ENCODE measurements at regions not wholly inside any gene's neighbourhood (a gene's known extent, or its start where the extent isn't known, plus 50 kb on each side); places are given as distances from the start of the nearest gene placed in this dataset.

DNA sequence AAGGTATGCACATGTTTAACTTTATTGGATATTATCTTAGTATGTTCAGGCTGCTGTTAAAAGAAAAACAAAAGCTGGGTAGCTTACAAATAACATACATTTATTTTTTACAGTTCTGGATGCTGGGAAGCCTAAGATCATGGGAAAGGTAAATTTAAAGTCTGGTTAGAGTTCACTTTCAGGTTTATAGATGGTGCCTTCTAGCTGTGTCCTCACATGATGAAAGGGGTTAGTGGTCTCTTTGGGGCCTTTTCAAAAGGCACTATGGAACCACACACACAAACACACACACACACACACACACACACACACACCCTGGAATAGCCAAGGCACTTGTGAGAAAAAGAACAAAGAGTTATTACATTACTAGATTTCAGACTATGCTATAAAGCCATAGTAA lies 805.8 kb upstream of the GJE1 start:
- no peaks in the 10 kb centered on the region for H3K27me3 ChIP-seq (ENCODE audit: low read length)
- H3K4me1 ChIP-seq (ENCODE audit: low read length): no peaks in the 10 kb centered on the region
- H3K9me3 ChIP-seq (ENCODE audit: low read length): no peaks in the 10 kb centered on the region
- no peaks in the 10 kb centered on the region for H4K20me1 ChIP-seq (ENCODE audit: insufficient read depth, low read depth, low read length)
- no peak overlapping the region for H3K9ac ChIP-seq (ENCODE audit: low read length)
- no peaks in the 10 kb centered on the region for H3K9me2 ChIP-seq (replicated peaks; ENCODE audit: insufficient read depth, low read length)
- H2AFZ ChIP-seq (ENCODE audit: low read length): no peak overlapping the region
- H3K36me3 ChIP-seq (ENCODE audit: insufficient read depth, low read length): no peaks in the 10 kb centered on the region
- no peak for DNase-seq
- no peak overlapping the region for H3K4me3 ChIP-seq (ENCODE audit: low read length)
- H3K79me2 ChIP-seq (ENCODE audit: low read length): no peaks in the 10 kb centered on the region
- no peak overlapping the region for H3K27ac ChIP-seq (ENCODE audit: low read length)
- H3K4me2 ChIP-seq (ENCODE audit: low read depth, low read length, poor library complexity, severe bottlenecking): peak overlapping the region; percentile 15

- no peaks in the 10 kb centered on the region for H3K36me3 ChIP-seq (ENCODE audit: insufficient read depth, low read length)
- H2AFZ ChIP-seq (ENCODE audit: low read length): no peak overlapping the region; the same call in 1 of the 2 replicates
- H3K9me3 ChIP-seq (ENCODE audit: low read length): no peaks in the 10 kb centered on the region
- H3K4me2 ChIP-seq (ENCODE audit: low read depth, low read length, poor library complexity, severe bottlenecking): peak overlapping the region; percentile 15
- H3K4me3 ChIP-seq (ENCODE audit: low read length): no peak overlapping the region
- no peaks in the 10 kb centered on the region for H4K20me1 ChIP-seq (ENCODE audit: insufficient read depth, low read depth, low read length)
- H3K27ac ChIP-seq (ENCODE audit: low read length): no peak overlapping the region
- no peaks in the 10 kb centered on the region for H3K79me2 ChIP-seq (ENCODE audit: low read length)
- no peak for DNase-seq
- H3K9ac ChIP-seq (ENCODE audit: low read length): no peak overlapping the region
- H3K9me2 ChIP-seq (replicated peaks; ENCODE audit: insufficient read depth, low read length): no peaks in the 10 kb centered on the region
- H3K4me1 ChIP-seq (ENCODE audit: low read length): no peaks in the 10 kb centered on the region
- no peaks in the 10 kb centered on the region for H3K27me3 ChIP-seq (ENCODE audit: low read length)
Measured at GRCh38 chr6:141326426-141326825, 806.3 kb upstream of the GJE1 start.

DNA sequence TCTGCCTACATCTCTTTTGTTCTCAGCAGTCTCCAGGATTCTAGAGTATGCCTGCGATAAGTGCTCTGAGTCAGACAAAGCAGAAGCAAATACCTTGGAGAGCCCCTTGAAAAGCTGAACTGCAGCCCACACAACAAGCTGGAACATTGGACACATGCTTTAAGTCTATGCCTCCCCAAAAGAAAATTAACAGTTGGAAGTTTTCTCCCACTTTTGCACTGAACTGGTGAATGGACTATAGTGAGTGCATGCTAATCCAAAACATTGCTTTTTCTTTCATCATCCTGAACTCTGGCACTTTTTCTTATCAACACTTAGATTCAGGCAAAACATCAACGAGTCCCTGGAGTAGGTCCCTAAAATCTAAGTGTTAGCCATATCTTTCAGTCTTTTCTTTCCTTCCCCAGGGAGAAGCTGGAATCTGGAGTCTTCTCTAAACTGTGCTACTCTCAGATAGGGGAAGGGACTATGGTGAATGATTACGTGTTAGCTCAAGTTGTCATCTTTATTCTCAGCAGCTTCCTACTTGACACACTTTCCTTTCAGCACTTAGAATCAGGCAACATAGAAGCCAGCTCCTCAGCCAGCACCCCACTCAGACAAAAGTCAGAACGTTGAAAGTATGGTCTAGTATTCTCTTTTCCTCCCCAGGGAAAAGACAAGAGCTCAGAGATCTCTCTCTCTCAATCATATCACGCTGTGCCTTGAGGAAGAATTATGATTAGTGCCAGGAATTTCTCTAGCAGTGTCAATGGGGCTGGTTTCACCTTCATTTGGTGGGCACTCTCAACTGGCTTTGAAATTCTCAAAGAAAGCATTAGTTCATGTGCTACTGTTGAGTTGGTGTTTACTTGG lies 811.0 kb upstream of the GJE1 start:
- Histone ChIP-seq H3K27ac (ENCODE audit: low read length) (no peak overlapping the region), H3K9me2 (replicated peaks; ENCODE audit: insufficient read depth, low read length) (no peaks in the 10 kb centered on the region), H3K4me1 (ENCODE audit: low read length) (no peaks in the 10 kb centered on the region), H3K9me3 (ENCODE audit: low read length) (no peaks in the 10 kb centered on the region), H3K9ac (ENCODE audit: low read length) (no peak overlapping the region), H2AFZ (ENCODE audit: low read length) (no peak overlapping the region), H3K27me3 (ENCODE audit: low read length) (no peaks in the 10 kb centered on the region), H3K79me2 (ENCODE audit: low read length) (no peaks in the 10 kb centered on the region), H3K4me3 (ENCODE audit: low read length) (no peak overlapping the region), H3K4me2 (ENCODE audit: low read depth, low read length, poor library complexity, severe bottlenecking) (no peak overlapping the region), H4K20me1 (ENCODE audit: insufficient read depth, low read depth, low read length) (no peaks in the 10 kb centered on the region), H3K36me3 (ENCODE audit: insufficient read depth, low read length) (no peaks in the 10 kb centered on the region)
- no peak for DNase-seq

DNA sequence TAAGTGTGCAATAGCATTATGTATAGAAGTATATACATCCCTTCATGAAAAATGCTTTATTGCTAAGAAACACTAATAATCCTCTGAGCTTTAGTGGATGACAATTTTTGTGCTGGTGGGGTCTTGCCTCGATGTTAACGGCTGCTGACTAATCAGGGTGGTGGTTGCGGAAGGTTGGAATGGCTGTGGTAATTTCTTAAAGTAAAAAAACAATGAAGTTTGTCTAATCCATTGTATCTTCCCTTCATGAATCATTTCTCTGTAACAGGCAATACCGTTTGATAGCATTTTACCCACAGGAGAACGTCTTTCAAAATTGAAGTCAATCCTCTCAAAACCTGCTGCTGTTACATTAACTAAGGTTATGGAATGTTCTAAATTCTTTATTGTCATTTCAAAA lies 816.5 kb upstream of the GJE1 start:
- no peak overlapping the region for H3K27ac ChIP-seq (ENCODE audit: low read length)

DNA sequence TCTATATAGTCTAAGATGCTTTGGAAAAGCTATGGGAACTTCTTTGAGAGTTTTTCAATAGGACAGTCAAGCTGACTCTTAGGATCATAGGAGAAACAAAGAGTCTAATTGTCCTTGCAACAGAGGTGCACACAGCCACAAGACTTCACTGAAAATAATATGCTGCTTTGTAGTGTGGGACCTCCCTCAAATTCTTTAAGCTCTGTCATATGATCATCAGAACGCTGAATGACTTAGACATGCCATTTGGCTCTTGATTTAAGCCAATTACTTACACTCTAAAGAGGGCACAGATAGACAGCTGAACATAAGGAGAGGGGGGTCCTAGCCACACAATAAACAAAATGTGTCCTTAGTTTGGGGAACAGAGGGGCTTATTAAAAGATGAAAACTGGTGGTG lies 818.7 kb upstream of the GJE1 start:
- Histone ChIP-seq H3K27me3 (ENCODE audit: low read length) (no peaks in the 10 kb centered on the region), H4K20me1 (ENCODE audit: insufficient read depth, low read depth, low read length) (no peaks in the 10 kb centered on the region), H3K36me3 (ENCODE audit: insufficient read depth, low read length) (no peaks in the 10 kb centered on the region), H3K9ac (ENCODE audit: low read length) (no peak overlapping the region), H2AFZ (ENCODE audit: low read length) (no peak overlapping the region), H3K27ac (ENCODE audit: low read length) (no peak overlapping the region), H3K4me1 (ENCODE audit: low read length) (no peaks in the 10 kb centered on the region), H3K4me3 (ENCODE audit: low read length) (no peak overlapping the region), H3K79me2 (ENCODE audit: low read length) (no peaks in the 10 kb centered on the region), H3K4me2 (ENCODE audit: low read depth, low read length, poor library complexity, severe bottlenecking) (no peak overlapping the region), H3K9me3 (ENCODE audit: low read length) (no peaks in the 10 kb centered on the region), H3K9me2 (replicated peaks; ENCODE audit: insufficient read depth, low read length) (no peaks in the 10 kb centered on the region)
- no peak for DNase-seq

More for the DNA sequence above, 816.5 kb upstream of the GJE1 start:
- no peak overlapping the region for H3K4me2 ChIP-seq (ENCODE audit: low read depth, low read length, poor library complexity, severe bottlenecking)
- H4K20me1 ChIP-seq (ENCODE audit: insufficient read depth, low read depth, low read length): no peaks in the 10 kb centered on the region
- no peaks in the 10 kb centered on the region for H3K27me3 ChIP-seq (ENCODE audit: low read length)
- no peaks in the 10 kb centered on the region for H3K9me2 ChIP-seq (replicated peaks; ENCODE audit: insufficient read depth, low read length)
- no peaks in the 10 kb centered on the region for H3K9me3 ChIP-seq (ENCODE audit: low read length)
- DNase-seq: no peak
- no peaks in the 10 kb centered on the region for H3K36me3 ChIP-seq (ENCODE audit: insufficient read depth, low read length)
- no peaks in the 10 kb centered on the region for H3K79me2 ChIP-seq (ENCODE audit: low read length)
- no peak overlapping the region for H2AFZ ChIP-seq (ENCODE audit: low read length)
- H3K9ac ChIP-seq (ENCODE audit: low read length): no peak overlapping the region
- no peak overlapping the region for H3K4me3 ChIP-seq (ENCODE audit: low read length)
- H3K4me1 ChIP-seq (ENCODE audit: low read length): no peaks in the 10 kb centered on the region

GRCh38 chr6:141309295-141309694 lies 823.4 kb upstream of the GJE1 start:
- H3K27me3 ChIP-seq (ENCODE audit: low read length): no peaks in the 10 kb centered on the region
- no peaks in the 10 kb centered on the region for H3K9me2 ChIP-seq (replicated peaks; ENCODE audit: insufficient read depth, low read length)
- H3K36me3 ChIP-seq (ENCODE audit: insufficient read depth, low read length): no peaks in the 10 kb centered on the region
- no peaks in the 10 kb centered on the region for H4K20me1 ChIP-seq (ENCODE audit: insufficient read depth, low read depth, low read length)
- H3K79me2 ChIP-seq (ENCODE audit: low read length): no peaks in the 10 kb centered on the region
- no peak for DNase-seq
- no peak overlapping the region for H2AFZ ChIP-seq (ENCODE audit: low read length)
- no peak overlapping the region for H3K4me2 ChIP-seq (ENCODE audit: low read depth, low read length, poor library complexity, severe bottlenecking)
- H3K9me3 ChIP-seq (ENCODE audit: low read length): no peaks in the 10 kb centered on the region
- no peaks in the 10 kb centered on the region for H3K4me1 ChIP-seq (ENCODE audit: low read length)
- H3K9ac ChIP-seq (ENCODE audit: low read length): no peak overlapping the region
- H3K4me3 ChIP-seq (ENCODE audit: low read length): no peak overlapping the region
- no peak overlapping the region for H3K27ac ChIP-seq (ENCODE audit: low read length)

DNA sequence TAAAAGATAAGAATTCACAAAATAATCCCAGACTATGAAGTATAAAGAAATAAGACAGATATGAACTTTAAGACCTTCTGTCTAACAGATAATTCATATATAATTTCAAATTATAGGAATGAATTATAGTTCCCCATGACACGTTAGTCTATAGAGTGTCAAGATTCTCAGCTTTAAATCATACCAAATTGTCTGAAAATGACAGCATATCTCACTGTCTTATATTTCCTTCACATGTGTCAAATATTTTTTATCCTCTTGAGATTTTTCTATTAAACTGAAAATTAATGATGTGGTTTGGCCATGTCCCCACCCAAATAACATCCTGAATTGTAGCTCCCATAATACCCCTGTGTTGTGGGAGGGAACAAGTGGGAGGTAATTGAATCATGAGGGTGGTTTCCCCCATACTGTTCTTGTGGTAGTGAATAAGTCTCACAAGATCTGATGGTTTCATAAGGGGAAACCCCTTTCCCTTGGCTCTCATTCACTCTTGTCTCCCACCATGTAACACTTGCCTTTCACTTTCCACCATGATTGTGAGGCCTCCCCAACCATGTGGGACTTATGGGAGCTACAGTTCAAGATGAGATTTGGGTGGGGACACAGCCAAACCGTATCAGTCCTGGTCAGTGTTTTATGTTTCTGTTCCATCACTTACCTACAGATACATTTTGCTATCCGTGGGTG lies 825.3 kb upstream of the GJE1 start:
- Histone ChIP-seq H3K4me1 (ENCODE audit: low read length) (no peaks in the 10 kb centered on the region), H3K27ac (ENCODE audit: low read length) (no peak overlapping the region), H3K36me3 (ENCODE audit: insufficient read depth, low read length) (no peaks in the 10 kb centered on the region), H3K27me3 (ENCODE audit: low read length) (no peaks in the 10 kb centered on the region), H3K9me3 (ENCODE audit: low read length) (no peaks in the 10 kb centered on the region), H3K79me2 (ENCODE audit: low read length) (no peaks in the 10 kb centered on the region), H4K20me1 (ENCODE audit: insufficient read depth, low read depth, low read length) (no peaks in the 10 kb centered on the region), H3K9ac (ENCODE audit: low read length) (no peak overlapping the region), H2AFZ (ENCODE audit: low read length) (no peak overlapping the region), H3K4me2 (ENCODE audit: low read depth, low read length, poor library complexity, severe bottlenecking) (no peak overlapping the region), H3K9me2 (replicated peaks; ENCODE audit: insufficient read depth, low read length) (no peaks in the 10 kb centered on the region), H3K4me3 (ENCODE audit: low read length) (no peak overlapping the region)
- DNase-seq: no peak

GRCh38 chr6:141303907-141304306 lies 828.8 kb upstream of the GJE1 start:
- DNase-seq: no peak
- H2AFZ ChIP-seq (ENCODE audit: low read length): no peak overlapping the region
- H3K9ac ChIP-seq (ENCODE audit: low read length): no peak overlapping the region
- no peaks in the 10 kb centered on the region for H3K9me2 ChIP-seq (replicated peaks; ENCODE audit: insufficient read depth, low read length)
- no peak overlapping the region for H3K4me3 ChIP-seq (ENCODE audit: low read length)
- H3K36me3 ChIP-seq (ENCODE audit: insufficient read depth, low read length): no peaks in the 10 kb centered on the region
- no peak overlapping the region for H3K4me2 ChIP-seq (ENCODE audit: low read depth, low read length, poor library complexity, severe bottlenecking)
- H3K9me3 ChIP-seq (ENCODE audit: low read length): no peaks in the 10 kb centered on the region
- no peaks in the 10 kb centered on the region for H3K27me3 ChIP-seq (ENCODE audit: low read length)
- H3K79me2 ChIP-seq (ENCODE audit: low read length): no peaks in the 10 kb centered on the region
- H3K27ac ChIP-seq (ENCODE audit: low read length): no peak overlapping the region
- no peaks in the 10 kb centered on the region for H4K20me1 ChIP-seq (ENCODE audit: insufficient read depth, low read depth, low read length)
- no peaks in the 10 kb centered on the region for H3K4me1 ChIP-seq (ENCODE audit: low read length)

Measured in Karpas-422 (cell line).